NOMO-1 (cell line): ENCODE measurements at regions not wholly inside any gene's neighbourhood (a gene's known extent, or its start where the extent isn't known, plus 50 kb on each side); places are given as distances from the start of the nearest gene placed in this dataset.

Experiments used
- DNase-seq, 2 experiments: peaks; one replicate each; lab custom pipeline; 2025; ENCODE audit not compliant: unreplicated experiment in 2 of 2; lab: John Stamatoyannopoulos, UW

DNA sequence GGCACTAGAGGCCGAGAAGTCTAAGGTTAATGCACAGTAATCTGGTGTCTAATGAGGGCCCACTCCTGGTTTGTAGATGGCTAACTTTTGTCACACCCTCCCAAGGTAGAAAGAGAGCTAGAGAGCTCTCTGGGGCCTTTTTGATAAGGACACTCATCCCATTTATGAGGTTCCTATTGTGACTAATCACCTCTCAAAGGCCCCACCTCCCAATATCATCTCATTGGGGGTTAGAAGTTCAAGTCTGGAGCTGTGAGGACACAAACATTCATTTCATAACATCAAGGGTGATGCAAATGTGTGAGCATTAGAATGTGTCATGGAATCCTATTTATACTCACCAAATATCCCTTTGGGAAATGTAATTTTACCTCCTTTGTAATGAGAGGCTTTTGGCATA lies 79.2 kb upstream of the SLC10A2 start:
- DNase-seq = no peak

DNA sequence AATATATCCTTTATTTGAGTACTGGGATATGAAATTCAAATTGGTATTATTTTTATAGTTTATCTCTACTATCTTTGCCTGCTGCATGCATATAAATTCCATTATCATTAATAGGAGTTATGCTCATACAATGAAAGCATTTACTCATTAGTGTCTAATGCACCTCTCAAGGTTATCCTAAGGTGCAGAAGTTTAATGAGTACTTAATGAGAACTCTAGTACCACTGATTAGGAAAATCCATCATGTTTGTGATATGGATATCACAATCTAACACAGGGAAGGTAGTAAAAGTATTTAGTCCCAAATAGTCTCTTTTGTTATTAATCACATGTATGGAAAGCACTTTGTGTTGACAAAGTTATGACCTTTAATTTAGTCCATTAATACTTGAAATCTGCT lies 77.2 kb upstream of the SLC10A2 start:
- DNase-seq = no peak

- no peak for DNase-seq
Observed at GRCh38 chr13:103142151-103142550, 75.9 kb upstream of the SLC10A2 start.

GRCh38 chr13:103140001-103140671 lies 73.9 kb upstream of the SLC10A2 start:
- DNase-seq = peak in 1 of 2 experiments; percentile 23

GRCh38 chr13:103134271-103134670 lies 68.1 kb upstream of the SLC10A2 start:
- no peak for DNase-seq

GRCh38 chr13:103133556-103133955 lies 67.3 kb upstream of the SLC10A2 start:
- DNase-seq = no peak

GRCh38 chr13:103130681-103131210 lies 64.5 kb upstream of the SLC10A2 start:
- no peak for DNase-seq

GRCh38 chr13:103130146-103130545 lies 63.9 kb upstream of the SLC10A2 start:
- no peak for DNase-seq
